ENCODE measurements at regions not wholly inside any gene's neighbourhood (a gene's known extent, or its start where the extent isn't known, plus 50 kb on each side); places are given as distances from the start of the nearest gene placed in this dataset.

GRCh38 chr20:22802296-22802695 is 217.9 kb upstream of the FOXA2 start:
- peaks cover 14 to 18% of the 10 kb centered on the region in 2 experiments for H3K4me1 Mint-ChIP-seq
- TF ChIP-seq, protein P1, sequence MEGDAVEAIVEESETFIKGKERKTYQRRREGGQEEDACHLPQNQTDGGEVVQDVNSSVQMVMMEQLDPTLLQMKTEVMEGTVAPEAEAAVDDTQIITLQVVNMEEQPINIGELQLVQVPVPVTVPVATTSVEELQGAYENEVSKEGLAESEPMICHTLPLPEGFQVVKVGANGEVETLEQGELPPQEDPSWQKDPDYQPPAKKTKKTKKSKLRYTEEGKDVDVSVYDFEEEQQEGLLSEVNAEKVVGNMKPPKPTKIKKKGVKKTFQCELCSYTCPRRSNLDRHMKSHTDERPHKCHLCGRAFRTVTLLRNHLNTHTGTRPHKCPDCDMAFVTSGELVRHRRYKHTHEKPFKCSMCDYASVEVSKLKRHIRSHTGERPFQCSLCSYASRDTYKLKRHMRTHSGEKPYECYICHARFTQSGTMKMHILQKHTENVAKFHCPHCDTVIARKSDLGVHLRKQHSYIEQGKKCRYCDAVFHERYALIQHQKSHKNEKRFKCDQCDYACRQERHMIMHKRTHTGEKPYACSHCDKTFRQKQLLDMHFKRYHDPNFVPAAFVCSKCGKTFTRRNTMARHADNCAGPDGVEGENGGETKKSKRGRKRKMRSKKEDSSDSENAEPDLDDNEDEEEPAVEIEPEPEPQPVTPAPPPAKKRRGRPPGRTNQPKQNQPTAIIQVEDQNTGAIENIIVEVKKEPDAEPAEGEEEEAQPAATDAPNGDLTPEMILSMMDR (conservative IDR thresholded peaks at IDR 0.05) = no peak
- H3K27me3 Mint-ChIP-seq (ENCODE audit: low read depth) = peaks cover 14% of the 10 kb centered on the region
- Histone ChIP-seq H3K4me1 (ENCODE audit: insufficient read depth, low read length) (peaks cover 5% of the 10 kb centered on the region; the same call in 1 of the 2 replicates), H3K79me2 (ENCODE audit: insufficient read depth, low read length) (no peaks in the 10 kb centered on the region), H3K27ac (ENCODE audit: insufficient read length, low read depth, low read length) (no peak overlapping the region), H2BK5ac (ENCODE audit: insufficient read length, low read length) (no peak overlapping the region), H3K4me2 (ENCODE audit: insufficient read depth, insufficient read length, low read length) (no peak overlapping the region), H2BK15ac (ENCODE audit: low read depth, low read length) (no peak overlapping the region), H4K5ac (ENCODE audit: insufficient read length, low read depth, low read length) (no peak overlapping the region), H4K8ac (replicated peaks; ENCODE audit: insufficient read length, low read depth, low read length) (no peak overlapping the region), H2AFZ (ENCODE audit: low read length) (no peak overlapping the region), H3K56ac (ENCODE audit: insufficient read length, low read depth, low read length) (no peak overlapping the region), H3K27me3 (ENCODE audit: insufficient read depth, low read length) (no peaks in the 10 kb centered on the region), H2BK12ac (ENCODE audit: insufficient read length, low read depth, low read length) (no peak overlapping the region), H3K18ac (ENCODE audit: insufficient read length, low read depth, low read length) (no peak overlapping the region), H3K9ac (ENCODE audit: extremely low read depth, insufficient read length, low read length) (no peak overlapping the region), H3K14ac (ENCODE audit: insufficient read depth, low read length) (no peak overlapping the region), H2BK20ac (ENCODE audit: low read depth, low read length, poor library complexity, severe bottlenecking) (no peak overlapping the region), H3K9me3 (ENCODE audit: control insufficient read depth, low read depth, low read length) (no peaks in the 10 kb centered on the region), H2BK120ac (ENCODE audit: low read depth, low read length, poor library complexity, severe bottlenecking) (no peak overlapping the region), H4K91ac (ENCODE audit: insufficient read length, low read depth, low read length) (no peak overlapping the region), H3K23me2 (ENCODE audit: insufficient read length, low read depth, low read length, poor library complexity, severe bottlenecking) (no peaks in the 10 kb centered on the region), H3K4ac (ENCODE audit: low read depth, low read length) (no peak overlapping the region), H4K20me1 (ENCODE audit: control insufficient read depth, insufficient read depth, insufficient read length) (no peaks in the 10 kb centered on the region), H3K79me1 (ENCODE audit: insufficient read depth, low read depth, low read length, poor library complexity, severe bottlenecking) (no peaks in the 10 kb centered on the region), H3K23ac (ENCODE audit: insufficient read length, low read depth, low read length) (no peak overlapping the region), H3T11ph (ENCODE audit: low read length) (no peak overlapping the region), H2AK5ac (ENCODE audit: insufficient read length, low read length) (no peak overlapping the region)
- no CpG with 5 or more reads among the region's 2 CpGs for WGBS (ENCODE audit: extremely low coverage, insufficient read length, low lambda C conversion rate)
- DNase-seq = no peak
- H3K4me3 Mint-ChIP-seq = no peak overlapping the region; a peak in 1 of 5 replicates
- no peaks in the 10 kb centered on the region for H3K36me3 Mint-ChIP-seq (ENCODE audit: insufficient read depth in 1 of 3, low read depth in 3 of 3)
- no peak overlapping the region; a peak in 1 of 7 replicates for H3K27ac Mint-ChIP-seq
- no peaks in the 10 kb centered on the region for H3K9me3 Mint-ChIP-seq
